H1 (cell line): ENCODE measurements at regions not wholly inside any gene's neighbourhood (a gene's known extent, or its start where the extent isn't known, plus 50 kb on each side); places are given as distances from the start of the nearest gene placed in this dataset.

Experiments used
- CTCF ChIA-PET: fragments of 300-600 bp; sonication (Branson Sonifier 250); formaldehyde crosslinking; loops from one replicate; lab custom pipeline; 2021; ENCODE audit not compliant: partially characterized antibody; lab: Charles Lee
- POLR2A ChIA-PET: fragments of 300-600 bp; sonication (Branson Sonifier 250); formaldehyde crosslinking; loops from one replicate; lab custom pipeline; 2021; ENCODE audit warnings: inconsistent platforms; ENCODE audit not compliant: partially characterized antibody; lab: Charles Lee
- DNase-seq, 2 experiments: peaks; one replicate each; pipeline versions ENCODE4 v3.0.0 to v3.0.0-alpha.2; 2010 to 2022; ENCODE audit warnings: low spot score in 2 of 2, low read depth in 1 of 2, mixed read lengths in 1 of 2
- FAIRE-seq: peaks from 2 replicates; lab custom pipeline; 2011; peaks lifted over from hg19 to GRCh38; lab: Jason Lieb, UNC
- H2AFZ ChIP-seq: 2 replicates; pipeline ENCODE4 v1.8.1; 2012; ENCODE audit warnings: low read length, inconsistent platforms
- H2AK5ac ChIP-seq: 2 replicates; pipeline ENCODE4 v1.6.1; 2013; ENCODE audit warnings: low read depth, low read length
- H2BK120ac ChIP-seq: replicated peaks from 2 replicates; pipeline ENCODE3; 2013; ENCODE audit warnings: low read depth, low read length, inconsistent platforms
- H2BK12ac ChIP-seq: 2 replicates; pipeline ENCODE4 v1.6.1; 2013; ENCODE audit warnings: low read depth, low read length
- H2BK15ac ChIP-seq: 2 replicates; pipeline ENCODE4 v1.6.1; 2013; ENCODE audit warnings: low read length
- H2BK20ac ChIP-seq: 2 replicates; pipeline ENCODE4 v1.6.1; 2013; ENCODE audit warnings: low read length
- H2BK5ac ChIP-seq: 2 replicates; pipeline ENCODE4 v1.6.1; 2013; ENCODE audit warnings: low read depth, low read length
- H3K14ac ChIP-seq: 2 replicates; pipeline ENCODE4 v1.6.1; 2013; ENCODE audit warnings: inconsistent platforms; ENCODE audit not compliant: insufficient read length
- H3K18ac ChIP-seq: 2 replicates; pipeline ENCODE4 v1.6.1; 2013; ENCODE audit warnings: low read length; ENCODE audit errors: extremely low read depth
- H3K23ac ChIP-seq: 2 replicates; pipeline ENCODE4 v1.6.1; 2013; ENCODE audit warnings: inconsistent platforms; ENCODE audit not compliant: insufficient read length
- H3K23me2 ChIP-seq: 2 replicates; pipeline ENCODE4 v1.6.1; 2013; ENCODE audit warnings: low read depth, low read length
- H3K27ac ChIP-seq: 2 replicates; pipeline ENCODE4 v1.6.1; 2011; ENCODE audit warnings: low read depth, low read length, inconsistent platforms
- H3K27me3 ChIP-seq, 4 experiments: replicated peaks in 1 of 4; 1 replicate in 1 of 4; 2 replicates in 3 of 4; pipeline versions ENCODE4 v1.6.1 to v1.8.1; 2011 to 2013; ENCODE audit warnings: low read length in 3 of 4, mild to moderate bottlenecking in 3 of 4, inconsistent platforms in 2 of 4, mixed read lengths in 2 of 4, moderate library complexity in 1 of 4; ENCODE audit not compliant: control insufficient read depth in 3 of 4, insufficient read depth in 3 of 4; ENCODE audit errors: extremely low read depth in 1 of 4
- H3K36me3 ChIP-seq, 4 experiments: 2 replicates each; pipeline versions ENCODE4 v1.6.1 to v1.8.1; 2011 to 2013; ENCODE audit warnings: mild to moderate bottlenecking in 4 of 4, low read length in 3 of 4, moderate library complexity in 2 of 4, control low read depth in 1 of 4, inconsistent platforms in 1 of 4; ENCODE audit not compliant: insufficient read depth in 4 of 4, control insufficient read depth in 2 of 4
- H3K4ac ChIP-seq: replicated peaks from 2 replicates; pipeline ENCODE3; 2013; ENCODE audit warnings: low read length, low read depth, mixed read lengths, inconsistent platforms; ENCODE audit not compliant: insufficient read length
- H3K4me1 ChIP-seq, 4 experiments: replicated peaks in 1 of 4; 1 replicate in 1 of 4; 2 replicates in 3 of 4; pipeline versions ENCODE4 v1.6.1 to v1.8.1; 2011 to 2013; ENCODE audit warnings: low read length in 3 of 4, inconsistent platforms in 2 of 4, mixed read lengths in 1 of 4; ENCODE audit not compliant: insufficient read depth in 4 of 4, control insufficient read depth in 3 of 4
- H3K4me2 ChIP-seq, 2 experiments: 2 replicates each; pipeline versions ENCODE4 v1.6.1 to v1.8.1; 2011 to 2013; ENCODE audit warnings: low read depth in 2 of 2, low read length in 2 of 2, control low read depth in 1 of 2, inconsistent platforms in 1 of 2, mild to moderate bottlenecking in 1 of 2; ENCODE audit not compliant: insufficient read depth in 1 of 2
- H3K4me3 ChIP-seq, 4 experiments: fragments of 200-600, 300-600 bp in 1 of 4; sonication (generic), shearing (Covaris generic), sonication (Bioruptor Twin) in 1 of 4; 2 replicates each; pipeline versions ENCODE4 v1.5.1 to v1.8.1; 2011 to 2016; ENCODE audit warnings: low read length in 4 of 4, low read depth in 3 of 4, control low read depth in 2 of 4, inconsistent platforms in 2 of 4, mild to moderate bottlenecking in 2 of 4, mixed read lengths in 1 of 4, moderate library complexity in 1 of 4; ENCODE audit not compliant: insufficient read depth in 2 of 4; ENCODE audit errors: extremely low read depth in 1 of 4
- H3K56ac ChIP-seq: replicated peaks from 2 replicates; pipeline ENCODE3; 2013; ENCODE audit warnings: low read depth, mild to moderate bottlenecking, mixed read lengths, low read length, inconsistent platforms; ENCODE audit not compliant: insufficient read length
- H3K79me1 ChIP-seq: 2 replicates; pipeline ENCODE4 v1.6.1; 2013; ENCODE audit warnings: low read depth, low read length, control low read depth
- H3K79me2 ChIP-seq, 2 experiments: 2 replicates each; pipeline versions ENCODE4 v1.6.1 to v1.8.1; 2012 to 2013; ENCODE audit warnings: low read length in 2 of 2, mild to moderate bottlenecking in 2 of 2, inconsistent platforms in 1 of 2; ENCODE audit not compliant: insufficient read depth in 2 of 2, control insufficient read depth in 1 of 2
- H3K9ac ChIP-seq, 4 experiments: replicated peaks in 1 of 4; 1 replicate in 1 of 4; 2 replicates in 3 of 4; pipeline versions ENCODE4 v1.6.1 to v1.8.1; 2011 to 2013; ENCODE audit warnings: low read depth in 3 of 4, low read length in 3 of 4, control low read depth in 2 of 4, mild to moderate bottlenecking in 2 of 4, moderate library complexity in 2 of 4, inconsistent platforms in 1 of 4; ENCODE audit errors: extremely low read depth in 1 of 4
- H3K9me3 ChIP-seq, 2 experiments: 2 replicates each; pipeline versions ENCODE4 v1.6.1 to v1.8.1; 2012 to 2013; ENCODE audit warnings: mild to moderate bottlenecking in 2 of 2, moderate library complexity in 2 of 2, control low read depth in 1 of 2, inconsistent platforms in 1 of 2, low read depth in 1 of 2, low read length in 1 of 2, mixed read lengths in 1 of 2; ENCODE audit not compliant: insufficient read depth in 2 of 2
- H4K20me1 ChIP-seq, 2 experiments: replicated peaks in 1 of 2; 2 replicates each; pipeline versions ENCODE3 to v1.8.1; 2011 to 2013; ENCODE audit warnings: inconsistent platforms in 2 of 2, low read length in 2 of 2, mild to moderate bottlenecking in 1 of 2; ENCODE audit not compliant: insufficient read depth in 2 of 2, control insufficient read depth in 1 of 2
- H4K5ac ChIP-seq: 2 replicates; pipeline ENCODE4 v1.6.1; 2013; ENCODE audit warnings: low read length, low read depth, mixed read lengths, inconsistent platforms; ENCODE audit not compliant: insufficient read length
- H4K8ac ChIP-seq: 2 replicates; pipeline ENCODE4 v1.8.0; 2013; ENCODE audit warnings: mild to moderate bottlenecking, moderate library complexity, low read length, inconsistent platforms; ENCODE audit not compliant: insufficient read depth; ENCODE audit errors: extremely low read depth
- H4K91ac ChIP-seq: replicated peaks from 2 replicates; pipeline ENCODE3; 2013; ENCODE audit warnings: low read length, mixed read lengths, inconsistent platforms; ENCODE audit not compliant: insufficient read length
- CREB1 ChIP-seq: IDR thresholded peaks from 2 replicates; pipeline ENCODE4 v1.6.1; 2012; ENCODE audit warnings: inconsistent platforms
- HDAC6 ChIP-seq: IDR thresholded peaks from one replicate; pipeline ENCODE4 v1.7.1; 2012; ENCODE audit warnings: low read depth, mild to moderate bottlenecking, inconsistent platforms, low read length, moderate library complexity
- SUZ12 ChIP-seq: fragments of 200-600 bp; sonication (generic); IDR thresholded peaks from 2 replicates; pipeline ENCODE4 v1.6.1; 2012; ENCODE audit warnings: mild to moderate bottlenecking, inconsistent platforms, low read length, moderate library complexity, mixed read lengths
- TCF12 ChIP-seq: IDR thresholded peaks from 2 replicates; pipeline ENCODE4 v1.6.1; 2011; ENCODE audit warnings: low read depth, mild to moderate bottlenecking, low read length
- WGBS, 2 experiments: shearing (Covaris generic) in 1 of 2; methylation state at CpG; one replicate each; pipeline versions ENCODE4 v1.1.6 to v1.1.7; 2013 to 2015; ENCODE audit warnings: low lambda C conversion rate in 2 of 2, mixed read lengths in 2 of 2, inconsistent platforms in 1 of 2, low coverage in 1 of 2, missing lambda C conversion rate in 1 of 2; ENCODE audit not compliant: insufficient replicate concordance in 2 of 2, insufficient coverage in 1 of 2, insufficient read length in 1 of 2; ENCODE audit errors: extremely low coverage in 1 of 2, missing lambda C conversion rate in 1 of 2; 5-methylcytosine and 5-hydroxymethylcytosine counted together

DNA sequence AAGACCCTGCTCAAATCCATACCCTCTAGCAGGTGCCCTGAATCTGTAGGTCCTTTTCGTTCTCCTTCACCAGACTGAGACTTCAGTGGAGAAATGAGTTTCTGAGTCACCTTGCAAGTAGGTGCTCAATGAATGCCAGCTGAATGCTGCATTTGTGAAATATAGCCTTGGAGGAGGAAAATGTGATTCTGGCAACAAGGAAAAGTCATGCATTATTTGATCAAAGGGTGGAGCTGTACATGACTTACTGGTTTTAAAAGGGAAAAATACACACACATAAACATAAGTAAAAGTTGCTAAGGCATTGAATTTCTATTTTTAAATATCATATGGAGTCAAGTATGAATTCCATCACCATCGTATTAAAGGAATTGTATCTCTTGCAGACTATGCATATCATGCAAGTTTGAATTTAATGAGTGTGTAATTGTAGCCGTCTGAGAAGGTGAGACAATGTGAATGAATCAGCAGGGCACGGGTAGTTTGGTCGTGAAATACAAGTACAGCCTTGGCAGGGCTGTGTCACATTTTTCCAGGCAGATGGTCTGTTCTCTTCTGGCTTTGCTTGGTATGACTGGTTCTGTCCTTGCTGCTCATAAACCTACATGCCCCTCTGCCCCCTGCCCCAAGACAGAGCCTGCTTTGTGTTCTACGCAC, 160.8 kb downstream of the COL6A3 start:
- H3K4ac ChIP-seq: no peak overlapping the region
- H3K23ac ChIP-seq: no peak overlapping the region
- H3K27me3 ChIP-seq: no peaks in the 10 kb centered on the region
- no peak overlapping the region for H3K14ac ChIP-seq
- H3K79me2 ChIP-seq: no peaks in the 10 kb centered on the region
- ChIA-PET POLR2A (no interaction called here), CTCF (interaction anchor here (0.9 to 1.0 kb wide), 3 partner anchors 40 to 156 kb away, joined by 3 read pairs; no protein-coding TSS in a partner anchor)
- H2BK12ac ChIP-seq: no peak overlapping the region
- DNase-seq: no peak
- no peak overlapping the region for H4K8ac ChIP-seq
- FAIRE-seq: no peak
- no peaks in the 10 kb centered on the region for H3K23me2 ChIP-seq
- H3K9ac ChIP-seq: no peak overlapping the region
- H4K91ac ChIP-seq: no peak overlapping the region
- no peak overlapping the region for H3K4me2 ChIP-seq
- no peak overlapping the region for H2AK5ac ChIP-seq
- H3K79me1 ChIP-seq: no peaks in the 10 kb centered on the region
- no peak overlapping the region for H2BK15ac ChIP-seq
- TF ChIP-seq HDAC6: no peak
- no peak for TF ChIP-seq SUZ12
- TF ChIP-seq TCF12: no peak
- TF ChIP-seq CREB1: no peak
- H2BK5ac ChIP-seq: no peak overlapping the region
- WGBS, 2 experiments: 91% methylated on average over 6 of the region's 6 CpGs; no CpG with 5 or more reads in 1 of the 2 experiments
- H3K18ac ChIP-seq: no peak overlapping the region
- H3K36me3 ChIP-seq: no peaks in the 10 kb centered on the region
- H4K20me1 ChIP-seq: no peaks in the 10 kb centered on the region
- no peak overlapping the region for H3K4me3 ChIP-seq
- H3K56ac ChIP-seq: no peak overlapping the region
- no peak overlapping the region for H4K5ac ChIP-seq
- no peak overlapping the region for H2AFZ ChIP-seq
- H3K9me3 ChIP-seq: no peaks in the 10 kb centered on the region
- H3K27ac ChIP-seq: no peak overlapping the region
- no peak overlapping the region for H2BK120ac ChIP-seq
- H3K4me1 ChIP-seq: peaks cover 0 to 4% (median 0%) of the 10 kb centered on the region in 4 experiments; a peak in 1 of 7 replicates
- no peak overlapping the region for H2BK20ac ChIP-seq
